Astrocyte of the cerebellum (primary cell): ENCODE measurements at regions not wholly inside any gene's neighbourhood (a gene's known extent, or its start where the extent isn't known, plus 50 kb on each side); places are given as distances from the start of the nearest gene placed in this dataset.

ENCODE experiments used
- DNase-seq: peaks from one replicate; pipeline ENCODE4 v3.0.0-alpha.2; 2011; ENCODE audit warnings: low read depth
- H3K4me3 ChIP-seq: 2 replicates; pipeline ENCODE4 v1.5.1; 2011; ENCODE audit warnings: mild to moderate bottlenecking, low read depth, low read length, moderate library complexity
- in situ Hi-C: cut with HindIII; loops from 2 replicates; pipeline ENCODE4 v1.10.0; 2017; ENCODE audit warnings: low sequenced_read_pairs
- TF ChIP-seq, protein P1 (sequence below): IDR thresholded peaks from 2 replicates; pipeline ENCODE4 v1.5.1; 2012; ENCODE audit warnings: low read length, low read depth, moderate library complexity, mild to moderate bottlenecking; ENCODE audit errors: missing control alignments

DNA sequence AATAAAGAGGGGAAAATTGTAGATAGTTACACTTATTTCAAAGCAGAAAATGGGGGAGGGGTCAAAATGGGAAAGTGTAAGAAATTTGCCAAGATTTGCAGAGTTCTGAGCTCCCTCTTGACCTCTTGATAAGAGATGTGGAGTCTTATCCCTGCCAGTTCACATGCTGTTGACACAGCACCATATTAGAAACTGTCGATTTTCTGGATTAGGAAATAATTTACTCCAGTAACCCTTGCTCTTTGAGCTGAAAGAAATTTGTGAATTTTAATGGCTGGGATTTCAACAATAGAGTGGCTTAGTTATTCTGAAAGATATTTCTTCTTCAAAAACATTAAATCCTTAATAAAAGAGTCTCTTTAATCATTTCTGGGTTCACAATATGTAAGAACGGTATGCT, 306.2 kb upstream of the CNTN4 start:
- no peak for DNase-seq
- no peak overlapping the region for H3K4me3 ChIP-seq
- in situ Hi-C loops = no loop called here
- TF ChIP-seq, protein P1, sequence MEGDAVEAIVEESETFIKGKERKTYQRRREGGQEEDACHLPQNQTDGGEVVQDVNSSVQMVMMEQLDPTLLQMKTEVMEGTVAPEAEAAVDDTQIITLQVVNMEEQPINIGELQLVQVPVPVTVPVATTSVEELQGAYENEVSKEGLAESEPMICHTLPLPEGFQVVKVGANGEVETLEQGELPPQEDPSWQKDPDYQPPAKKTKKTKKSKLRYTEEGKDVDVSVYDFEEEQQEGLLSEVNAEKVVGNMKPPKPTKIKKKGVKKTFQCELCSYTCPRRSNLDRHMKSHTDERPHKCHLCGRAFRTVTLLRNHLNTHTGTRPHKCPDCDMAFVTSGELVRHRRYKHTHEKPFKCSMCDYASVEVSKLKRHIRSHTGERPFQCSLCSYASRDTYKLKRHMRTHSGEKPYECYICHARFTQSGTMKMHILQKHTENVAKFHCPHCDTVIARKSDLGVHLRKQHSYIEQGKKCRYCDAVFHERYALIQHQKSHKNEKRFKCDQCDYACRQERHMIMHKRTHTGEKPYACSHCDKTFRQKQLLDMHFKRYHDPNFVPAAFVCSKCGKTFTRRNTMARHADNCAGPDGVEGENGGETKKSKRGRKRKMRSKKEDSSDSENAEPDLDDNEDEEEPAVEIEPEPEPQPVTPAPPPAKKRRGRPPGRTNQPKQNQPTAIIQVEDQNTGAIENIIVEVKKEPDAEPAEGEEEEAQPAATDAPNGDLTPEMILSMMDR = no peak

DNA sequence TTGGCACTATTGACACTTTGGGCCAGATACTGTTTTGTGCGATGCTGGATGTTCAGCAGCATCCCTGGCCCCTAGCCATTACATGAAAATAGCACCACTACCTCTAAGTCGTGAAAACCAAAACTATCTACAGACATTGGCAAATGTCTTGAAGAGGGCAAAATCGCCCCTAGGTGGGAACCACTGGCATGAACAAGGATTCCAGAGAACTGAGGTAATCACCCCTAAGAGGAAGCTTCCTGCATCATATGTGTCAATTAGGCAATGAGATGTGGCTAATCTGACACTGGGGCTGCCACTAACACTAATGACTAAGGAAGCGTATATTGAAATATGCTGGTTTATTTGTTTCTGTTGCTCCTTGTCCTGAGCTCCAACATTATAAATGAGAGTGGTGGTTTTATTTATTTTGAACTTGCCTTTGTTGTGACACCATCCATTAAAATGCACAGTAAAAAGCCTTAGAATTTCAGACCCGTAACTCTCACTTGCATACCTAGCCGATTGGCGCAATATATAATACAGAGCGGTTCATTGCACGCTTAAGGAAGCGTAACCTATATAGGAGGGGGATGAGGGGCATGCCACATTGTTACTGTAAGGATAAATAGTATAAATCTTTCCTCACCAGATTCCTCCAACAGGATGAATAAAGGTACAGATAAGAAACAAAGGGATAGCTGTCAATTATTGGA, 299.8 kb upstream of the CNTN4 start:
- no peak overlapping the region for H3K4me3 ChIP-seq
- in situ Hi-C loops = no loop called here
- TF ChIP-seq, protein P1 = no peak
- DNase-seq = no peak

DNA sequence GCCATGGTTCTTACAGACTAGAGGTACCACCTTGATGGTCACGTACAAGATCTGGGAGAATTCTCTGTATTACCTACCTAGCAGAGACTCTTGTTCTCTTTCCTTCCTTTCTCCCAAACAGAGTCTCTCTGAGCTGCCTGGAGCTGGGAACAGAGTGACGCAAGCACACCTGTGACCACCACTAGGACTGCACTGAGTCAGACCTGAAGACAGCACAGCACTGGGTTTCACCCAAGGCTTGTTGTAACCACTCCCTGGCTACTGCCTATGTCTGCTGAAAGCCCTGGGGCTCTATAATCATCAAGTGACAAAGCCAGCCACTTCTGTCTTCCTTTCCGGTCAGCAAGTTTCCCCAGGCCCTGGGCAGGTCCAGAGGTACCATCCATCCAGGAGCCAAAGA, 293.3 kb upstream of the CNTN4 start:
- in situ Hi-C loops = no loop called here
- DNase-seq = no peak
- TF ChIP-seq, protein P1 = no peak
- no peak overlapping the region for H3K4me3 ChIP-seq

DNA sequence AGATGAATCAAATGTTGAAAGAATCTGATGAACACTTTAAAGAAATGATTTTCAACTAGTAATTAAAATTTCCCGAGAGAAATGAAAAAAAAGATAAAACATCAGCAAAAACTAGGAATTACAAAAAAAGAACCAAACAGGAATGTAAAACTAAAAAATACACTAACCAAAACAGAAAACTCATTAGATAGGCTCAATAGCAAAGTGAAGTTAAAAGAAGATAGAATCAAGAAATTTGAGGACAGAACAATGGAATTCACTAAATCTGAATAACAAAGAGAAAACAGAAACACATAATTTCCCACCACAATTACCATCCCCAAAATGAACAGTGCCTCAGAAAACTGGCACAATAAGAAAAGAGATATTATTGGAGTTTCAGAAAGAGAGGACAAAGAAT, 290.1 kb upstream of the CNTN4 start:
- in situ Hi-C loops = no loop called here
- H3K4me3 ChIP-seq = no peak overlapping the region
- TF ChIP-seq, protein P1 = no peak
- DNase-seq = no peak

DNA sequence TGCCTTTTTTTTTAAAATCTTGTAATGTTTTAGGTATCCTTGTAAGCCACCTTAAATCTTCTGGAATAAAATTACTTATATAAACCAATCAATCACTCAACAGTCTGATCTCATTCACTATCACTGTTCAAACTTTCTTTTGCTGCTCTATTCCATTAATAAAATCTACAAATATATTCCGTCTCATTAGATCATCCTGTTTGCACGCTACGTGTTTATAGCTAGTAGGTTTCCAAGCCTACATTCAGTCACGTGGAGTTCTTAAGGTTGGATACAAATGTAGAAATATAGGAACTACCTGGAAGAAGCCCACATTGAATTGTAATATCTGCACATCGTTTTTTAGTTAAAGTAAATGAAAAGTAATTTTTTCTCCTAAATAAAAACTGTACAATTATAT, 274.8 kb upstream of the CNTN4 start:
- TF ChIP-seq, protein P1 = no peak
- DNase-seq = no peak
- no peak overlapping the region for H3K4me3 ChIP-seq
- in situ Hi-C loops = no loop called here

DNA sequence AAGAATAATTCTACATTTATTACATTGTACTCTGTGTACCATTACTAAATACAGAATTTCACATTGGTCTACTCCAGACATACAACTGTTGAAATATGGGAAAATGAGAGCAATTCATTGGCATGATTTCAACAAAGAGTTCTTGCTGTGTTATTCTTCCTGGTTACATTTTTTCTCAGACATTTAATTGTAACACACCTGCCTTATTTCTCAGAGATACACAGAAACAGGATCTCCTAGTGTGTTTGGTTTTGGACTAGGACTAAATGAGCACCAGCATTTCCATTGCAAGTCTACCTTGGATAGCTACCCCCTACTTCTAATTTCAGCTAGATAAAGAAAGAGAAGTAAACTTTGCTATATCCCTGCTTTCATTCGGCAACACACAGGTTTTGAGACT, 274.3 kb upstream of the CNTN4 start:
- DNase-seq = no peak
- TF ChIP-seq, protein P1 = no peak
- in situ Hi-C loops = no loop called here
- H3K4me3 ChIP-seq = no peak overlapping the region
